ENCODE measurements at regions not wholly inside any gene's neighbourhood (a gene's known extent, or its start where the extent isn't known, plus 50 kb on each side); places are given as distances from the start of the nearest gene placed in this dataset.

DNA sequence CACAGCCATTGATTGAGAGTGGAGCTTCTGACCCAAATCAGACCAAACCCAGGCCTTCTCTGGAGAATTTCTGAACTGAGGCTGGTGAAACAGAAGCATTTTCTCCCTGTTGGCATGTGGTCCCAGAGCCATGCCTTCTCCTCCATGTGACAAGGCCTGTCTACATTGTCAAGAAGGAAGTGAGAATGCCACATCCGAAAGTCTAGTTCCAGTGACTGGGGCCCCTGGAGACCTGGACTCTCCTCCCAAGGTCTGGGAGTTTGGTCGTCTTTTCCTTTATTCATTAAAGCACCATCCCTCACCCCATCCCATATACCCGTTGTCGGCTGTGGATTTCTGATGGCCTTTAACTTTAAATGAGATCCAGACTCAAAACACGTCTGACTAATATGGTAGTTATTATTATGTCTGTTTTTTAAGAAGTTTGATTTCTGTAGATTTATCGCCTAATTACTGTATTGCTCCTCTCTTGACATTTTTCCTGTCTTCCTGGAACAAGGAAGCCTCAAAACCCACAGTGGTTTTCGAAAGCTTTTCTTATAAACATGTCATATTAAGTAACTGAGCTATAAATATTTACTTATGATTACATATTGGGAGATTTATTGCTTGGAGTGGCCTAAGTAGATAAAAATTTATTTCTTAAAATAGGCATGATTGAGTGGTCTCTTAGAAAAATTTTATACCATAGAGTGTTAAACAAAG is 128.3 kb upstream of the FRY start:
- TF ChIP-seq, protein P1, sequence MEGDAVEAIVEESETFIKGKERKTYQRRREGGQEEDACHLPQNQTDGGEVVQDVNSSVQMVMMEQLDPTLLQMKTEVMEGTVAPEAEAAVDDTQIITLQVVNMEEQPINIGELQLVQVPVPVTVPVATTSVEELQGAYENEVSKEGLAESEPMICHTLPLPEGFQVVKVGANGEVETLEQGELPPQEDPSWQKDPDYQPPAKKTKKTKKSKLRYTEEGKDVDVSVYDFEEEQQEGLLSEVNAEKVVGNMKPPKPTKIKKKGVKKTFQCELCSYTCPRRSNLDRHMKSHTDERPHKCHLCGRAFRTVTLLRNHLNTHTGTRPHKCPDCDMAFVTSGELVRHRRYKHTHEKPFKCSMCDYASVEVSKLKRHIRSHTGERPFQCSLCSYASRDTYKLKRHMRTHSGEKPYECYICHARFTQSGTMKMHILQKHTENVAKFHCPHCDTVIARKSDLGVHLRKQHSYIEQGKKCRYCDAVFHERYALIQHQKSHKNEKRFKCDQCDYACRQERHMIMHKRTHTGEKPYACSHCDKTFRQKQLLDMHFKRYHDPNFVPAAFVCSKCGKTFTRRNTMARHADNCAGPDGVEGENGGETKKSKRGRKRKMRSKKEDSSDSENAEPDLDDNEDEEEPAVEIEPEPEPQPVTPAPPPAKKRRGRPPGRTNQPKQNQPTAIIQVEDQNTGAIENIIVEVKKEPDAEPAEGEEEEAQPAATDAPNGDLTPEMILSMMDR (tag by site-specific recombination; IDR thresholded peaks at IDR 0.05), result no peak
- TF ChIP-seq EGR2 (tag by site-specific recombination; IDR thresholded peaks at IDR 0.05; ENCODE audit: low read depth) (no peak), ZNF433 (tag by site-specific recombination; IDR thresholded peaks at IDR 0.05; ENCODE audit: low read depth) (no peak), SETDB1 (IDR thresholded peaks at IDR 0.05; ENCODE audit: insufficient read length, low read length) (no peak), ZNF660 (tag by site-specific recombination; IDR thresholded peaks at IDR 0.05) (no peak)
